AG09309 (cell line): ENCODE measurements at regions not wholly inside any gene's neighbourhood (a gene's known extent, or its start where the extent isn't known, plus 50 kb on each side); places are given as distances from the start of the nearest gene placed in this dataset.
"Not testable (repeated sequence)": the region's sequence is repeated elsewhere in the genome, so short reads cannot be mapped to it uniquely, and the experiment has no call there.

ENCODE experiments used
- DNase-seq: peaks from one replicate; pipeline ENCODE4 v3.0.0-alpha.2; 2010; ENCODE audit warnings: low read depth
- H3K4me3 ChIP-seq: 2 replicates; pipeline ENCODE4 v1.5.1; 2011; ENCODE audit warnings: mild to moderate bottlenecking, low read depth, low read length, moderate library complexity; ENCODE audit not compliant: control insufficient read depth
- CTCF ChIP-seq: IDR thresholded peaks from 2 replicates; pipeline ENCODE4 v1.5.1; 2011; ENCODE audit warnings: mild to moderate bottlenecking, low read depth, low read length, inconsistent platforms; ENCODE audit not compliant: insufficient read depth, control insufficient read depth; ENCODE audit errors: missing control alignments

GRCh38 chr20:43334080-43334479, 123.6 kb upstream of the SRSF6 start:
- no peak for DNase-seq
- no peak for TF ChIP-seq CTCF
- no peak overlapping the region for H3K4me3 ChIP-seq

GRCh38 chr20:43331906-43332305, 125.8 kb upstream of the SRSF6 start:
- no peak for DNase-seq
- H3K4me3 ChIP-seq: no peak overlapping the region
- no peak for TF ChIP-seq CTCF

GRCh38 chr20:43328697-43329096, 129.0 kb upstream of the SRSF6 start:
- DNase-seq: no peak
- H3K4me3 ChIP-seq: no peak overlapping the region
- no peak for TF ChIP-seq CTCF

GRCh38 chr20:43327234-43327633, 130.5 kb upstream of the SRSF6 start:
- not testable (repeated sequence) for DNase-seq, H3K4me3 ChIP-seq

GRCh38 chr20:43325926-43326325, 131.8 kb upstream of the SRSF6 start:
- H3K4me3 ChIP-seq: no peak overlapping the region
- no peak for DNase-seq
- TF ChIP-seq CTCF: no peak

- TF ChIP-seq CTCF: no peak
- no peak overlapping the region for H3K4me3 ChIP-seq
- DNase-seq: no peak
Measured at GRCh38 chr20:43323592-43323991, 133.9 kb upstream of the PTPRT start.

- DNase-seq: no peak
Measured at GRCh38 chr20:43322851-43323250, 133.1 kb upstream of the PTPRT start.

More at GRCh38 chr20:43322851-43323250, 133.1 kb upstream of the PTPRT start:
- no peak for TF ChIP-seq CTCF
- H3K4me3 ChIP-seq: no peak overlapping the region
